ENCODE measurements at regions not wholly inside any gene's neighbourhood (a gene's known extent, or its start where the extent isn't known, plus 50 kb on each side); places are given as distances from the start of the nearest gene placed in this dataset.

DNA sequence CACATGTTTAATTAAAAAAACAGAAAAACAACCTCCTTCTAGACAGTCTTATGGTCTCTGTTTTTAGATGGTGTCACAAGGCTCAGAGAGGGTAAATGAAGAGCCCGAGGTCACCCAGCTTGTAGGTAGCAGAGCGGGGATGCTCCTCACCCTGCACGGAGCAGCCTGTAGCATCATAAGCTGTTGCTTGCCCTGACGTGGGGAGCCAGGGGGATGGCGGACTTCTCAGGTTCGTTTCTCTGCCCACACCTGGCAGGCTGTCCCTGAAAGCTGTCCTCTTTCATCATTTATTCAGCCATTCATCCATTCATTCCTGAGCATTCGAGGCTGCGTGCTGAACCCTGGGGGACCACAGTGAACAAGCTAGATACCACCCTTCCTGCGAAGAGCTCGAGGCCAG is 75.7 kb upstream of the KSR1 start:
- TF ChIP-seq, protein P1, sequence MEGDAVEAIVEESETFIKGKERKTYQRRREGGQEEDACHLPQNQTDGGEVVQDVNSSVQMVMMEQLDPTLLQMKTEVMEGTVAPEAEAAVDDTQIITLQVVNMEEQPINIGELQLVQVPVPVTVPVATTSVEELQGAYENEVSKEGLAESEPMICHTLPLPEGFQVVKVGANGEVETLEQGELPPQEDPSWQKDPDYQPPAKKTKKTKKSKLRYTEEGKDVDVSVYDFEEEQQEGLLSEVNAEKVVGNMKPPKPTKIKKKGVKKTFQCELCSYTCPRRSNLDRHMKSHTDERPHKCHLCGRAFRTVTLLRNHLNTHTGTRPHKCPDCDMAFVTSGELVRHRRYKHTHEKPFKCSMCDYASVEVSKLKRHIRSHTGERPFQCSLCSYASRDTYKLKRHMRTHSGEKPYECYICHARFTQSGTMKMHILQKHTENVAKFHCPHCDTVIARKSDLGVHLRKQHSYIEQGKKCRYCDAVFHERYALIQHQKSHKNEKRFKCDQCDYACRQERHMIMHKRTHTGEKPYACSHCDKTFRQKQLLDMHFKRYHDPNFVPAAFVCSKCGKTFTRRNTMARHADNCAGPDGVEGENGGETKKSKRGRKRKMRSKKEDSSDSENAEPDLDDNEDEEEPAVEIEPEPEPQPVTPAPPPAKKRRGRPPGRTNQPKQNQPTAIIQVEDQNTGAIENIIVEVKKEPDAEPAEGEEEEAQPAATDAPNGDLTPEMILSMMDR (IDR thresholded peaks at IDR 0.05; ENCODE audit: low read depth, low read length) = no peak
- Histone ChIP-seq H3K27me3 (ENCODE audit: control insufficient read depth, insufficient read depth, low read length) (no peaks in the 10 kb centered on the region), H3K9me3 (ENCODE audit: control insufficient read depth, insufficient read depth, low read length) (no peaks in the 10 kb centered on the region; the same call in none of the 2 replicates), H3K4me3 (ENCODE audit: low read depth, low read length) (peak overlapping the region; percentile 47), H3K27ac (ENCODE audit: low read depth, low read length) (peak overlapping the region; percentile 21)
- DNase-seq (ENCODE audit: low read depth, low spot score) = no peak
- ChIA-PET POLR2A (interaction anchor here (0.6 kb wide), 1 partner anchor 66 kb away, joined by 4 read pairs; no protein-coding TSS in a partner anchor), CTCF (interaction anchor here (0.7 to 2.0 kb wide), 11 partner anchors 8 to 144 kb away, joined by 3 to 9 read pairs (median 3); partner anchors contain the start of gene KSR1)

DNA sequence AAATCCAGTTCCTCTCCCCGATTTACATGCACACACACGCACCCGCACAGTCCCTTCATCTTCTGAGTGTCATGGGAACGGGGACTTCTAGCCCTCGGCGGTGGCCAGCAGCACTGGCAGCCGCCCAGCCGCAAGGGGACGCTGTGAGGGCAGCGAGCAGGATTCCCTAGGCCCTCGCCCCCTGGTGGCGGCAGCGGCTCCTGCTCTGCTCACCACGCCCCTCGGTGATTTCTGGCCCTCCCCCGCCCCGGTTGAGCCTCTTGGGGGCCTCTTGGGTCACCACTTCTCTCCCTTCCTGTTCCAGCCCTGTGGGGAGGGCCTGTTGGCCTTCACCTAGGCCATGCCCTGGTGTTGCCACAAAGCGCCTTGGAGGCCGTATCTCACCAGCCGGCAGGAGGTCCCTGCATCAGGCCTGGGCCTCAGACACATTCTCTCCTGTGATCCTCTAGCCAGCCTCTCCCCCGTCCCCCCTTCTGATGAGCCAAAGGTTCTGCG is 75.2 kb upstream of the KSR1 start:
- Histone ChIP-seq H3K27ac (ENCODE audit: low read depth, low read length) (no peak overlapping the region), H3K9me3 (ENCODE audit: control insufficient read depth, insufficient read depth, low read length) (no peaks in the 10 kb centered on the region; the same call in none of the 2 replicates), H3K4me3 (ENCODE audit: low read depth, low read length) (no peak overlapping the region), H3K27me3 (ENCODE audit: control insufficient read depth, insufficient read depth, low read length) (no peaks in the 10 kb centered on the region)
- TF ChIP-seq, protein P1 (IDR thresholded peaks at IDR 0.05; ENCODE audit: low read depth, low read length) = peak; percentile 74
- DNase-seq (ENCODE audit: low read depth, low spot score) = no peak
- ChIA-PET POLR2A (interaction anchor here (1.2 kb wide), 1 partner anchor 17 kb away, joined by 6 read pairs; no protein-coding TSS in a partner anchor), CTCF (interaction anchor here (0.7 to 2.0 kb wide), 8 partner anchors 12 to 145 kb away, joined by 3 to 9 read pairs (median 4); partner anchors contain the start of gene KSR1)

DNA sequence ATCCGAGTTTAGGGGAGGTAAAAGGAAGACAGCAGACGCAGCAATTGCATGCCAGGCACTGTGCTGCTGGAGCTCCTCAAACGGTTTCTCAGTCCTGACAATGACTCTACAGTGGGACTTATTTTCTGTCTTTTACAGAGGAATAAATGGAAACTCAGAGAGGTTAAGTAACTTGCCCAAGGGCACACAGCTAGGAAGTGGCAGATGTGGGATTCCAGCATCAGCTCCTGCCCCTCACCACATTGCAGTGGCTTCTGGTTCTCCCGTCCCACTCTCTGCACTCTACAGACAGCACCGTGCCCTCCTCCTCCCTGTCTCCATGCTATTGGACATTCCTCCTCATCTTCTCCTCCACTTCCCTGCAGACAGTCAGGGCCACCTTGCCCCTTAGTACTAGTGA is 74.2 kb upstream of the KSR1 start:
- POLR2A ChIA-PET = interaction anchor here (0.6 to 1.2 kb wide), 2 partner anchors 18 to 33 kb away, joined by 3 to 6 read pairs; no protein-coding TSS in a partner anchor
- no peak for DNase-seq (ENCODE audit: low read depth, low spot score)
- H3K27ac ChIP-seq (ENCODE audit: low read depth, low read length) = no peak overlapping the region
- no peaks in the 10 kb centered on the region for H3K27me3 ChIP-seq (ENCODE audit: control insufficient read depth, insufficient read depth, low read length)
- H3K9me3 ChIP-seq (ENCODE audit: control insufficient read depth, insufficient read depth, low read length) = no peaks in the 10 kb centered on the region; the same call in none of the 2 replicates
- no peak overlapping the region for H3K4me3 ChIP-seq (ENCODE audit: low read depth, low read length)
- TF ChIP-seq, protein P1 (IDR thresholded peaks at IDR 0.05; ENCODE audit: low read depth, low read length) = no peak
- CTCF ChIA-PET = interaction anchor here (1.1 to 2.0 kb wide), 4 partner anchors 27 to 220 kb away, joined by 3 to 10 read pairs (median 8); no protein-coding TSS in a partner anchor

DNA sequence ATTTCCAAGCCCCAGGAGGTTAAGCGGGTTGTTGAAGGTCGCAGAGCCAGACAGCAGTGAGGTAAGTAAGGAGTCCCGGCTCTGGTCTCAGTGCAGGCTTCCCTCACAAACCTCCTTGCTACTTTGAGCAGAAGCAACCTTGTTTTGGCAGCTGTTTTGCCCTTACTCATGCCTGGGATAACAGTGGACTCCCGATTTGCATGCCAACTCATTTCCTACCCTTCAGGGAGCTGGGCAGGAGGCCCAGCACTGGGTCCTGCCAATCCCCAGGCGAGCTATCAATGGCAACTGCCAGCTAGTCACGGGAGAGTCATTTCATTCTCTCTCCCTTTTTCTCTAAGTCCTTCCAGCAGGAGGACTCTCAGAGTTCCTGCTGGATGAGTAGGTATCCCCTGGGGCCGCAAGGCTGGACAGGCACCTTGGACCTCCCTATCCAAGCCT is 72.0 kb upstream of the KSR1 start:
- ChIA-PET CTCF (interaction anchor here (0.6 to 0.9 kb wide), 4 partner anchors 13 to 218 kb away, joined by 3 to 7 read pairs (median 4); no protein-coding TSS in a partner anchor), POLR2A (interaction anchor here (0.9 kb wide), 1 partner anchor 202 kb away, joined by 4 read pairs; no protein-coding TSS in a partner anchor)
- H3K9me3 ChIP-seq (ENCODE audit: control insufficient read depth, insufficient read depth, low read length) = no peaks in the 10 kb centered on the region; the same call in 1 of the 2 replicates
- TF ChIP-seq, protein P1 (IDR thresholded peaks at IDR 0.05; ENCODE audit: low read depth, low read length) = peak; percentile 17; the same call in 1 of the 2 replicates
- no peaks in the 10 kb centered on the region for H3K27me3 ChIP-seq (ENCODE audit: control insufficient read depth, insufficient read depth, low read length)
- peak overlapping the region; percentile 61 for H3K27ac ChIP-seq (ENCODE audit: low read depth, low read length)
- peak; percentile 77 for DNase-seq (ENCODE audit: low read depth, low spot score)
- no peak overlapping the region for H3K4me3 ChIP-seq (ENCODE audit: low read depth, low read length)

DNA sequence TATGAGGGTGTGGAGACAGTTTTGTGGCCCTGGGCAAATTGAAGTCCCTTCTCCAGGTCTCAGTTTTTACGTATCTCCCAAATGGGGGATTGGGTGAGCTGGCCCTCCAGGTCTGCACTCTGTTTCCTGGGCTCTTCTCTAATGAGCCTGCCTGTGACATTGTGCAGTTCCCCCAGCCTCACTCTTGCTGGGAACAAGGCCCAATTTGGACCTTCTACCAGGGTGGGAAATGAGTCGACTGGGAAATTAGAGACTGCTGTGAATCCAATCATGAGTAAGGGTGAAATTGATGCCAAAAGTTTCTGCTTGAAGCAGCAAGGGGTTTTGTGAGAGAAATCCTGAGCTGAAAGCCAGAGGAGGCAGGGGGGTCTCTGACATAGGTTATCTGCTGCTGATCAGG is 71.5 kb upstream of the KSR1 start:
- H3K9me3 ChIP-seq (ENCODE audit: control insufficient read depth, insufficient read depth, low read length) = no peaks in the 10 kb centered on the region; the same call in 1 of the 2 replicates
- no peaks in the 10 kb centered on the region for H3K27me3 ChIP-seq (ENCODE audit: control insufficient read depth, insufficient read depth, low read length)
- TF ChIP-seq, protein P1 (IDR thresholded peaks at IDR 0.05; ENCODE audit: low read depth, low read length) = no peak
- ChIA-PET POLR2A (interaction anchor here (0.9 kb wide), 1 partner anchor 202 kb away, joined by 4 read pairs; no protein-coding TSS in a partner anchor), CTCF (interaction anchor here (0.6 to 1.5 kb wide), 5 partner anchors 13 to 218 kb away, joined by 3 to 7 read pairs (median 4); no protein-coding TSS in a partner anchor)
- DNase-seq (ENCODE audit: low read depth, low spot score) = no peak
- peak overlapping the region; percentile 61 for H3K27ac ChIP-seq (ENCODE audit: low read depth, low read length)
- H3K4me3 ChIP-seq (ENCODE audit: low read depth, low read length) = no peak overlapping the region

Measured in AG04450 (cell line).